Vagina (tissue), 2 donors: ENCODE measurements at regions not wholly inside any gene's neighbourhood (a gene's known extent, or its start where the extent isn't known, plus 50 kb on each side); places are given as distances from the start of the nearest gene placed in this dataset.

ENCODE experiments used
- POLR2A ChIP-seq, 2 donors: fragments of 450-650 bp; IDR thresholded peaks; one replicate each; pipeline ENCODE4 v1.6.1; 2017; ENCODE audit warnings: antibody characterized with exemption in 2 of 2, mild to moderate bottlenecking in 2 of 2, moderate library complexity in 2 of 2
- POLR2AphosphoS5 ChIP-seq, 2 donors: sonication (generic); formaldehyde crosslinking; IDR thresholded peaks; one replicate each; pipeline ENCODE4 v1.9.0; 2017; ENCODE audit warnings: antibody characterized with exemption in 2 of 2, mild to moderate bottlenecking in 2 of 2, low read depth in 1 of 2; ENCODE audit not compliant: insufficient read depth in 1 of 2
- TF ChIP-seq, protein P1 (sequence below), 3 experiments: fragments of 450-650 bp in 2 of 3; fragments of 200-600 bp in 1 of 3; sonication (generic) in 1 of 3; IDR thresholded peaks; one replicate each; pipeline ENCODE4 v1.5.1; 2017 to 2019; ENCODE audit warnings: antibody characterized with exemption in 3 of 3, mild to moderate bottlenecking in 2 of 3, moderate library complexity in 2 of 3

DNA sequence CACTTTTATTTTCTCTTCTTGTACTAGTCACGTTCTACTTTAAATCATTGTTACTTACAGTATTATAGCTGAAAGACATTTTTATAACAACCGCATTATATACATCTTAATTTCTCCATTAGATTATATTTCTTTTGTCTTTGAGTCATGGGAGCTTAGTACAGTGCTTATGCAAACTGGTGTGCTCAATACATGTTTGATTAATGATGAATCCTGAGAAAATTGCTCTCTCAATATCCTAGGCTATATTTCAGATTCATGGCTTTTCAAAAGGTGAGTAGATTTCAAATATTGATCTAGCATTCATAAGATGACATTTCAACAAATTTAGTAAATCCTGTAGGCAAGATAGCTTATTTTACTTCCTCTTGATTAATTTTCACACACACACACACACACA, 102.2 kb upstream of the FST start:
- TF ChIP-seq, protein P1, sequence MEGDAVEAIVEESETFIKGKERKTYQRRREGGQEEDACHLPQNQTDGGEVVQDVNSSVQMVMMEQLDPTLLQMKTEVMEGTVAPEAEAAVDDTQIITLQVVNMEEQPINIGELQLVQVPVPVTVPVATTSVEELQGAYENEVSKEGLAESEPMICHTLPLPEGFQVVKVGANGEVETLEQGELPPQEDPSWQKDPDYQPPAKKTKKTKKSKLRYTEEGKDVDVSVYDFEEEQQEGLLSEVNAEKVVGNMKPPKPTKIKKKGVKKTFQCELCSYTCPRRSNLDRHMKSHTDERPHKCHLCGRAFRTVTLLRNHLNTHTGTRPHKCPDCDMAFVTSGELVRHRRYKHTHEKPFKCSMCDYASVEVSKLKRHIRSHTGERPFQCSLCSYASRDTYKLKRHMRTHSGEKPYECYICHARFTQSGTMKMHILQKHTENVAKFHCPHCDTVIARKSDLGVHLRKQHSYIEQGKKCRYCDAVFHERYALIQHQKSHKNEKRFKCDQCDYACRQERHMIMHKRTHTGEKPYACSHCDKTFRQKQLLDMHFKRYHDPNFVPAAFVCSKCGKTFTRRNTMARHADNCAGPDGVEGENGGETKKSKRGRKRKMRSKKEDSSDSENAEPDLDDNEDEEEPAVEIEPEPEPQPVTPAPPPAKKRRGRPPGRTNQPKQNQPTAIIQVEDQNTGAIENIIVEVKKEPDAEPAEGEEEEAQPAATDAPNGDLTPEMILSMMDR (IDR thresholded peaks at IDR 0.05): no peak
- TF ChIP-seq POLR2A (IDR thresholded peaks at IDR 0.05): no peak
- no peak for TF ChIP-seq POLR2AphosphoS5 (IDR thresholded peaks at IDR 0.05; ENCODE audit: insufficient read depth in 1 of 2, low read depth in 1 of 2)
